ENCODE measurements at regions not wholly inside any gene's neighbourhood (a gene's known extent, or its start where the extent isn't known, plus 50 kb on each side); places are given as distances from the start of the nearest gene placed in this dataset.

DNA sequence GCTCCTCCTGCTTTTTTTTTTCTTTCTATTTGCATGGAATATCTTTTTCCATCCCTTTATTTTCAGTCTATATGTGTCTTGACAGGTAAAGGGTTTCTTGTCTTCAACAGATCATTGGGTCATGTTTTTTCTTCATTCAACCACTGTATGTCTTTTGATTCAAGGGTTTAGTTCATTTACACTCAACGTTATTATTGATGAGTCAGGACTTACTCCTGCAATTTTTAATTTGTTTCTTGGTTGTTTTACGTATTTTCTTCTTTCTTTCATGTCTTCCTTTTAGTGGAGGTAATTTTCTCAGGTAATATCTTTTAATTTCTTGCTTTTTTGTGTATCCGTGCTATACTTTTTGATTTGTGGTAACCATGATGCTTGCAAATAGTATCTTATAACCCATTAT lies 429.1 kb upstream of the HTR1E start:
- TF ChIP-seq CTCF (IDR thresholded peaks at IDR 0.05) (no peak), POLR2AphosphoS5 (IDR thresholded peaks at IDR 0.05) (no peak)
